T-helper 17 cell (primary cell): ENCODE measurements at regions not wholly inside any gene's neighbourhood (a gene's known extent, or its start where the extent isn't known, plus 50 kb on each side); places are given as distances from the start of the nearest gene placed in this dataset.
A peak's percentile ranks its signal among the peaks of the same experiment; 100 is the strongest.
"Not testable (repeated sequence)": the region's sequence is repeated elsewhere in the genome, so short reads cannot be mapped to it uniquely, and the experiment has no call there.

Source experiments
- ATAC-seq: fragments of 150-1000 bp; cut with Tn5 transposase; 2 replicates; pipeline ENCODE4 v1.10.0; 2021; ENCODE audit warnings: mild to moderate bottlenecking, moderate library complexity
- DNase-seq, 3 donors: peaks; one replicate each; pipeline versions ENCODE4 v3.0.0 to v3.0.0-alpha.2; 2020 to 2021
- H3K9me3 ChIP-seq: one replicate; pipeline ENCODE4 v1.7.0; 2013; ENCODE audit warnings: low read length, mild to moderate bottlenecking; ENCODE audit not compliant: control insufficient read depth, poor library complexity, severe bottlenecking
- H3K27ac Mint-ChIP-seq: one replicate; pipeline ENCODE4 v1.8.0; 2022; ENCODE audit warnings: mild to moderate bottlenecking, moderate library complexity, mixed read lengths
- H3K27me3 Mint-ChIP-seq: one replicate; pipeline ENCODE4 v1.8.0; 2022; ENCODE audit warnings: mixed read lengths
- H3K36me3 Mint-ChIP-seq: one replicate; pipeline ENCODE4 v1.8.0; 2022; ENCODE audit warnings: low read depth, mixed read lengths
- H3K4me1 Mint-ChIP-seq: one replicate; pipeline ENCODE4 v1.8.0; 2022; ENCODE audit warnings: mild to moderate bottlenecking, mixed read lengths
- H3K4me3 Mint-ChIP-seq: one replicate; pipeline ENCODE4 v1.8.0; 2022; ENCODE audit warnings: mild to moderate bottlenecking, moderate library complexity, mixed read lengths

DNA sequence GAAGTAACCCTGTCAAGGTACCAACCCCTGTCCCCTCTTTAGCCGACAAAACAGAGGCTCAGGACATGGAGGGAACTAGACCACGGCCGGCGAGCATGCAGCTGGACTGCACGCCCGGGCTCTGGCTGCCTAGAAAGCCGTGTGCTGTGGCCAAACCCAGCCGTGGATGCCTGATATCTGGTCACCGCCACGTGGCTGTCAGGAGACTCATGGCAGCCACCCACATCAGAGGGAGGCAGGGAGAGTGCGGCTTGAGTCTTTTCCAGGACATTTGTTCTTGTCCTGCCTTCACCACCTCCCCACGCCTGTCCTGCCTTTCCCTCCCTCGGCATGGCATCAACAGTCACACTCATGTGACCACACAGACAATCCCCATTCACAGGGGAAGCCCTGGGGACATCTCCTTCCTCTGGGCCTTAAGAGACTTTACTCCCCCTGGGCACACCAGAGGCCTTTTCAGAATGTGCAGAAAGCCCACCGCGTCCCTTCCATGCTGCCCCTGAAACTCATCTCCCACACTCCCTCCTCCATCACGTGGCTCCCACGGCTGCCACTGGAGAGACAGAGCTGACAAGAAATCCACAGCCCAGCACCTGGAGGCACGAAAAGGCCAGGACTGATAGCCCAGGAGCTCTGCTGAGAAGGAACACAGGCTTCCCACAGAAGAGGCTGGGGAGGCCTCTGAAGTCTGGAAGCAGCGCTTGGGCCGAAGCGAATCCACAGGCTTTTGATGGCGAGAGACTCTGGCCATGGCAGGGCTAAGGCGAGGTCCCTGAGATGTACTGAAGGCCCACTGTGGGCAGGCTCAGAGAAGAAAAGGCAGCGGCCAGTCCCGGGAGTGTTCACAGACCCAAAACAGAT is 71.2 kb upstream of the IQSEC1 start:
- Mint-ChIP-seq H3K27ac (no peak overlapping the region), H3K27me3 (peaks cover 23% of the 10 kb centered on the region)
- ATAC-seq, result no peak

DNA sequence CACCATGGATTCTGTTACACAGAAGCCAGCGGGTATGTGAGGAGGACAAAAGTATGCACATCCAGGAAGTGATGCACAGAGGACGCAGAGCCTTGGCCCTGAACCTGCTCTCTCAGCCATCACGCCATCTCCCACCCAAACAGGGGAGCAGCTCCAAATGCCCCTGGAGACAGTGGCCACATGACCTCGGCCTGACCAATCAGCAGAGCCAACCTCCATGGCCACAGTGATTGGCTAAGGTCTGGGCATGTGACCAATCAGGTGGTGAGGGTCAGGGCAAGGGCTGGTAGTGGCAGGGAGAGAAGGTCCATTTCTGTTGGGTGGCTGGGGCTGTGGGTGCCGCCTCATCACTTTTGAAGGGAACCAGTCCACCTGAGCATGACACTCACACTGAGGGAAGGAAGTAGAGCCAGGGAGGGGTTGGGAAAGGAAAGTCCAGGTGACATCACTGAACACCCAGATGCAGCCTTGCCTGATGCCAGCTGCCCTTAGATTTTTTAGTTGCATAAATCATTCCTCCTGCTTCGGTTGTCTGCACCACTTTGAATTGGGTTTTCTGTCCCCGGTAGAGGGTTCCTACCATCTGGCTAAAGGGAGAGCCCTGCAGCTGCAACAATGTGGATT is 70.3 kb upstream of the IQSEC1 start:
- H3K4me3 Mint-ChIP-seq, result no peak overlapping the region
- peaks cover 7% of the 10 kb centered on the region for H3K36me3 Mint-ChIP-seq
- no peaks in the 10 kb centered on the region for H3K9me3 ChIP-seq
- DNase-seq (no peak), ATAC-seq (no peak)
- H3K27me3 Mint-ChIP-seq, result peaks cover 30% of the 10 kb centered on the region
- H3K4me1 Mint-ChIP-seq, result peaks cover 12% of the 10 kb centered on the region
- H3K27ac Mint-ChIP-seq, result no peak overlapping the region

More for the DNA sequence above, 71.2 kb upstream of the IQSEC1 start:
- peak in 1 of 3 donors; percentile 4 for DNase-seq
- H3K9me3 ChIP-seq, result no peaks in the 10 kb centered on the region
- H3K4me1 Mint-ChIP-seq, result peaks cover 11% of the 10 kb centered on the region
- H3K36me3 Mint-ChIP-seq, result peaks cover 7% of the 10 kb centered on the region
- no peak overlapping the region for H3K4me3 Mint-ChIP-seq

DNA sequence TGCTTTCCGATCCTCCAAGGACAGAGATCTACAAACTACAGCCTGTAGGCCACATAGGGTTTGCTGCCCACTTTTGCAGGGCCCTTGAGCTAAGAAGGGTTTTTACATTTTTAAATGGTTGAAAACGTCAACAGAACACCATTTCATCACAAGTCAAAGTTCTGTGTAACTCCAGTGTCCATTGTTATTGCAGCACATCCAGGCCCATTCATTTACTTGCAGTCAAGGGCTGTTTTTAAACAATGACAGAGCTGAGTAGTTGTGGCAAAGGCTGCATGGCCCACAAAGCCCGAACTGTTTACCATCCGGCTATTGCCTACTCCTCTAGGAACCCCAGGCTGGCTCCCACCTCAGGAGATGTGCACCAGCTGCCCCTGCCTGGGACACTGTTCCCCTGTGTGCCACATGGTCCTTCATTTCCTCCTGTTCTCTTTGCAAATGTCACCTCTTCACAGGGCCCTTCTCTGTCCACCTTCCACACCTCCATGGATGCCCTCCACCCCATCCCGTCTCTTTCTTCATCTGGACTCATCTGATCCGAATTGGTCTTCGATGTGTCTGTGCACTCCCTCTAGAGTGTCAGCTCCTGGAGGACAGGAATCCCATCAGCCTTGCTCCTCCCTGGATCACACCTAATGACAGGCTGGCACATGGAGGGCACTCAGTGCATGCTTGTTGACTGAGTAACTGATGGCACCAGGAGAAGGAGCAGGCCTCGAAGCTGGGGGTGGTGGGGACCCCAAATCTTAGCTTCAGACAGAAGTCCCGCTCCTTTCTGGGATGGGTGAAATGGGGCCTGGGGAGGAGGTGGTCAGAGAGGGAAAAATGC is 69.5 kb upstream of the IQSEC1 start:
- no peak overlapping the region for H3K4me3 Mint-ChIP-seq
- no peaks in the 10 kb centered on the region for H3K9me3 ChIP-seq
- no peak overlapping the region for H3K27ac Mint-ChIP-seq
- ATAC-seq, result no peak
- peaks cover 30% of the 10 kb centered on the region for H3K27me3 Mint-ChIP-seq
- H3K4me1 Mint-ChIP-seq, result peaks cover 12% of the 10 kb centered on the region
- H3K36me3 Mint-ChIP-seq, result peaks cover 7% of the 10 kb centered on the region
- DNase-seq, result no peak

DNA sequence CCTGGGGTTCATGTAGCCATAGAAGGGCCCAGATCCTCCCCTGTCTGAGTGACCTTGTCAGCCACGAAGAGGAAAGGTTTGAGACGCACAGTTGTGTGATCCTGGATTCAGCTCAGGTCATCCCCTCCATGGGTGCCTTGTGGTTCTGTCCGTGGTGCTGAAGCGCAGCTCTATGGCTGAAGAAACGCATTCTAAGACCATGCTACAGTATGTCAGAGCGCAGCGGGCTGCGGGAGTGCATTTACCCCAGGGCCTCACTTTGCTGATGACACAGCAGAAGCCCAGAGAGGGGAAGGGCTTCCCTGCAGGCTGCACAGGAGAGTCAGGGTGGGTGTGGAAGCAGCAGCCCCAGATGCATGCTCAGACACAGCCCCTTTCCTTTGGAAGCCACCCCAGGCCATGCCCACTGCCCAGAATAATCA is 68.8 kb upstream of the IQSEC1 start:
- DNase-seq (no peak), ATAC-seq (no peak)
- H3K4me1 Mint-ChIP-seq, result peaks cover 12% of the 10 kb centered on the region
- H3K4me3 Mint-ChIP-seq, result no peak overlapping the region
- H3K27me3 Mint-ChIP-seq, result peaks cover 35% of the 10 kb centered on the region
- no peak overlapping the region for H3K27ac Mint-ChIP-seq
- H3K36me3 Mint-ChIP-seq, result peaks cover 7% of the 10 kb centered on the region
- no peaks in the 10 kb centered on the region for H3K9me3 ChIP-seq

GRCh38 chr3:13141183-13141582 is 68.0 kb upstream of the IQSEC1 start:
- no peaks in the 10 kb centered on the region for H3K9me3 ChIP-seq
- DNase-seq (no peak), ATAC-seq (no peak)
- peaks cover 12% of the 10 kb centered on the region for H3K4me1 Mint-ChIP-seq
- no peak overlapping the region for H3K4me3 Mint-ChIP-seq
- H3K27ac Mint-ChIP-seq, result no peak overlapping the region
- H3K27me3 Mint-ChIP-seq, result peaks cover 43% of the 10 kb centered on the region
- peaks cover 7% of the 10 kb centered on the region for H3K36me3 Mint-ChIP-seq

GRCh38 chr3:13140596-13140995 is 67.4 kb upstream of the IQSEC1 start:
- Mint-ChIP-seq H3K27ac (no peak overlapping the region), H3K27me3 (peaks cover 49% of the 10 kb centered on the region), H3K36me3 (peaks cover 7% of the 10 kb centered on the region), H3K4me1 (peaks cover 12% of the 10 kb centered on the region), H3K4me3 (no peak overlapping the region)
- ATAC-seq (no peak), DNase-seq (peak in 1 of 3 donors; percentile 2)
- H3K9me3 ChIP-seq, result no peaks in the 10 kb centered on the region

GRCh38 chr3:13139471-13140065 is 66.3 kb upstream of the IQSEC1 start:
- no peak overlapping the region for H3K4me3 Mint-ChIP-seq
- ATAC-seq, result no peak
- H3K27ac Mint-ChIP-seq, result no peak overlapping the region
- peaks cover 10% of the 10 kb centered on the region for H3K4me1 Mint-ChIP-seq
- H3K9me3 ChIP-seq, result no peaks in the 10 kb centered on the region
- H3K36me3 Mint-ChIP-seq, result peaks cover 7% of the 10 kb centered on the region
- peaks cover 54% of the 10 kb centered on the region for H3K27me3 Mint-ChIP-seq
- DNase-seq, result peak in 1 of 3 donors; percentile 3

DNA sequence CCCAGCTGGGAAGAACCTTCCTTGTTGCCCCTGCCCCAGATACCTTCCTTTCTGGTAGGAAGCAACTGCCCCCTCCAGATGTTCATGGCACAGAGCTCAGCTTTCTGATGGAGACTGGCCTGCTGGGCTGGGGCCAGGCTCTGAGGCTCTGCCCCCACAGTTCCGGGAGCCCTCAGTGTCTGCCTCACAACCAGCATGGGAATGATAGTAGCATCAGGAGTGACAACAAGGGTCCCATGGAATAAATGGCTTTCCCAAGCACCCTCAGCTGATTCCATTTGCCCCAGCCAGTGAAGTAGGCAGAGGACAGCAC is 65.6 kb upstream of the IQSEC1 start:
- DNase-seq (no peak), ATAC-seq (no peak)
- Mint-ChIP-seq H3K27ac (no peak overlapping the region), H3K27me3 (peaks cover 61% of the 10 kb centered on the region), H3K36me3 (peaks cover 7% of the 10 kb centered on the region), H3K4me3 (no peak overlapping the region), H3K4me1 (peaks cover 10% of the 10 kb centered on the region)
- no peaks in the 10 kb centered on the region for H3K9me3 ChIP-seq

- Mint-ChIP-seq H3K4me1 (peaks cover 10% of the 10 kb centered on the region), H3K27ac (no peak overlapping the region), H3K27me3 (peaks cover 67% of the 10 kb centered on the region), H3K4me3 (no peak overlapping the region), H3K36me3 (peaks cover 7% of the 10 kb centered on the region)
- DNase-seq, result peak in 1 of 3 donors; percentile 3
- H3K9me3 ChIP-seq, result no peaks in the 10 kb centered on the region
- no peak for ATAC-seq
These were observed 65.0 kb upstream of the IQSEC1 start for GRCh38 chr3:13137941-13138832.

DNA sequence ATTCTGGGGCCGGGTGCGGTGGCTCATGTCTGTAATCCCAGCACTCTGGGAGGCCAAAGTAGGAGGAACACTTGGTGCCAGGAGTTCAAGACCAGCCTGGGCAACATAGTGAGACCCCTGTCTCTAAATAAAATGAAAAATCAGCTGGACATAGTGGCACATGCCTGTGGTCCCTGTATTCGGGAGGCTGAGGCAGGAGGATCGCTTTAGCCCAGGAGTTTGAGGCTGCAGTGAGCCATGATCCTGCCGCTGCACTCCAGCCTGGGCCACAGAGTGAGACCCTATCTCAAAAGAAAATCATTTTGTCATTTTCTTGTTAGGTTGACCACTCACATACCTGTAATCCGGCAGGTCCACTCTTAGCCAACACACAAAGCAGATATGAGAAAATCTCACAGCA is 63.6 kb upstream of the IQSEC1 start:
- not testable (repeated sequence) for ATAC-seq

DNA sequence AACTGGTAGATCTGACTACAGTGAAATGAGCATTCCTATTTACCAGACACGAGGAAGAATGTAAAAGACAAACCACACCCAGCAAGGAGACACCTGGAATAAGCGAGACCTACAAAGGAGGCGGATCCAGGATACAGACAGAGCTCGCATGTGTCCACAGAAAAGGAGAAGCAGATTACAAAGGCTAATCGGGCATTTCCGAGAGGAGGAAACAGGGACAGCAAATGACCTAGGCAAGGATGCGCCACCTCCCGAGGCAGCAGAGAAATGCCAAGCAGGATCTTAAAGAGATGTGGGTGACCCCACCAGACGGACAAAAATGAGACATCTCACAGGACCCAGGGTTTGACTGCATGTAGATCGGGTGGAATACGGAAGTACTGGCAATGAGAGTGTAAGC is 63.2 kb upstream of the IQSEC1 start:
- Mint-ChIP-seq H3K27ac (no peak overlapping the region), H3K36me3 (peaks cover 5% of the 10 kb centered on the region), H3K27me3 (peaks cover 69% of the 10 kb centered on the region), H3K4me1 (peaks cover 13% of the 10 kb centered on the region), H3K4me3 (no peak overlapping the region)
- ATAC-seq, result no peak
- H3K9me3 ChIP-seq, result no peaks in the 10 kb centered on the region
- peak in 1 of 3 donors; percentile 0 for DNase-seq

More for the DNA sequence above, 63.6 kb upstream of the IQSEC1 start:
- H3K9me3 ChIP-seq, H3K36me3 Mint-ChIP-seq, H3K4me3 Mint-ChIP-seq, H3K27ac Mint-ChIP-seq, DNase-seq: not testable (repeated sequence)
- H3K4me1 Mint-ChIP-seq, result peaks cover 13% of the 10 kb centered on the region
- H3K27me3 Mint-ChIP-seq, result peaks cover 73% of the 10 kb centered on the region

- ATAC-seq, result no peak
- Mint-ChIP-seq H3K4me3 (no peak overlapping the region), H3K27me3 (peaks cover 64% of the 10 kb centered on the region), H3K4me1 (peaks cover 13% of the 10 kb centered on the region), H3K36me3 (peaks cover 5% of the 10 kb centered on the region), H3K27ac (no peak overlapping the region)
- no peaks in the 10 kb centered on the region for H3K9me3 ChIP-seq
- no peak for DNase-seq
These were observed 62.6 kb upstream of the IQSEC1 start for GRCh38 chr3:13135811-13136321.
